Keratinocyte (primary cell): ENCODE measurements at regions not wholly inside any gene's neighbourhood (a gene's known extent, or its start where the extent isn't known, plus 50 kb on each side); places are given as distances from the start of the nearest gene placed in this dataset.

ENCODE experiments used
- DNase-seq: peaks from one replicate; pipeline ENCODE4 v3.0.0-alpha.2; 2011; ENCODE audit warnings: low read depth, missing footprints, low spot score
- FAIRE-seq: peaks from 2 replicates; lab custom pipeline; 2011; peaks lifted over from hg19 to GRCh38; lab: Jason Lieb, UNC
- H2AFZ ChIP-seq: 2 replicates; pipeline ENCODE4 v1.6.0; 2012; ENCODE audit warnings: low read length, control low read depth, inconsistent platforms; ENCODE audit not compliant: control insufficient read depth
- H3K27ac ChIP-seq: 2 replicates; pipeline ENCODE4 v1.5.1; 2011; ENCODE audit warnings: low read length; ENCODE audit not compliant: control insufficient read depth, insufficient read depth
- H3K27me3 ChIP-seq: 3 replicates; pipeline ENCODE4 v1.6.0; 2011; ENCODE audit warnings: low read length; ENCODE audit not compliant: control insufficient read depth, insufficient read depth; ENCODE audit errors: extremely low read depth
- H3K36me3 ChIP-seq, 2 experiments: 2 replicates in 1 of 2; 3 replicates in 1 of 2; pipeline ENCODE4 v1.5.1; 2011; ENCODE audit warnings: low read length in 2 of 2, mild to moderate bottlenecking in 1 of 2; ENCODE audit not compliant: control insufficient read depth in 2 of 2, insufficient read depth in 2 of 2; ENCODE audit errors: extremely low read depth in 1 of 2
- H3K4me1 ChIP-seq: 3 replicates; pipeline ENCODE4 v1.5.1; 2011; ENCODE audit warnings: low read length; ENCODE audit not compliant: control insufficient read depth, insufficient read depth; ENCODE audit errors: extremely low read depth
- H3K4me2 ChIP-seq: 3 replicates; pipeline ENCODE4 v1.6.0; 2011; ENCODE audit warnings: low read depth, low read length; ENCODE audit not compliant: control insufficient read depth, insufficient read depth; ENCODE audit errors: extremely low read depth
- H3K4me3 ChIP-seq, 3 experiments: fragments of 200-600 bp in 1 of 3; sonication (generic) in 1 of 3; 2 replicates in 2 of 3; 3 replicates in 1 of 3; pipeline ENCODE4 v1.5.1; 2011 to 2016; ENCODE audit warnings: low read length in 3 of 3, mild to moderate bottlenecking in 3 of 3, control low read depth in 2 of 3, inconsistent platforms in 1 of 3, low read depth in 1 of 3, mixed read lengths in 1 of 3, mixed run types in 1 of 3, moderate library complexity in 1 of 3; ENCODE audit not compliant: control insufficient read depth in 2 of 3, insufficient read depth in 2 of 3; ENCODE audit errors: extremely low read depth in 1 of 3
- H3K79me2 ChIP-seq: 2 replicates; pipeline ENCODE4 v1.6.0; 2012; ENCODE audit warnings: low read length; ENCODE audit not compliant: control insufficient read depth, insufficient read depth
- H3K9ac ChIP-seq: 3 replicates; pipeline ENCODE4 v1.6.0; 2011; ENCODE audit warnings: low read length; ENCODE audit not compliant: control insufficient read depth, insufficient read depth; ENCODE audit errors: extremely low read depth
- H3K9me1 ChIP-seq: 3 replicates; pipeline ENCODE4 v1.6.0; 2011; ENCODE audit warnings: low read length; ENCODE audit not compliant: control insufficient read depth, insufficient read depth; ENCODE audit errors: extremely low read depth
- H3K9me3 ChIP-seq: 2 replicates; pipeline ENCODE4 v1.5.1; 2012; ENCODE audit warnings: low read depth, low read length; ENCODE audit not compliant: control insufficient read depth
- H4K20me1 ChIP-seq: 3 replicates; pipeline ENCODE4 v1.6.0; 2011; ENCODE audit warnings: low read length; ENCODE audit not compliant: control insufficient read depth, insufficient read depth; ENCODE audit errors: extremely low read depth
- EZH2 ChIP-seq: IDR thresholded peaks from one replicate; pipeline ENCODE4 v1.6.1; 2012; ENCODE audit warnings: inconsistent platforms, mild to moderate bottlenecking, low read length, moderate library complexity
- dilution Hi-C: fragments of 300-500 bp; cut with MboI; formaldehyde crosslinking; loops from one replicate; pipeline ENCODE4 v1.7.0; 2020; ENCODE audit warnings: low sequenced_read_pairs; ENCODE audit not compliant: extremely low pct_ligation_motif_present
- TF ChIP-seq, protein P1 (sequence below), 3 experiments: IDR thresholded peaks in 1 of 3; conservative IDR thresholded peaks in 1 of 3; optimal IDR thresholded peaks in 1 of 3; 2 replicates in 2 of 3; 3 replicates in 1 of 3; pipeline versions ENCODE3 to v1.5.1; 2011; ENCODE audit warnings: low read length in 3 of 3, mild to moderate bottlenecking in 3 of 3, moderate library complexity in 2 of 3, control low read depth in 1 of 3, inconsistent platforms in 1 of 3; ENCODE audit not compliant: insufficient read depth in 2 of 3; ENCODE audit errors: extremely low read depth in 1 of 3

GRCh38 chr7:109836016-109836415 is 1254.9 kb upstream of the LRRN3 start:
- TF ChIP-seq, protein P1, sequence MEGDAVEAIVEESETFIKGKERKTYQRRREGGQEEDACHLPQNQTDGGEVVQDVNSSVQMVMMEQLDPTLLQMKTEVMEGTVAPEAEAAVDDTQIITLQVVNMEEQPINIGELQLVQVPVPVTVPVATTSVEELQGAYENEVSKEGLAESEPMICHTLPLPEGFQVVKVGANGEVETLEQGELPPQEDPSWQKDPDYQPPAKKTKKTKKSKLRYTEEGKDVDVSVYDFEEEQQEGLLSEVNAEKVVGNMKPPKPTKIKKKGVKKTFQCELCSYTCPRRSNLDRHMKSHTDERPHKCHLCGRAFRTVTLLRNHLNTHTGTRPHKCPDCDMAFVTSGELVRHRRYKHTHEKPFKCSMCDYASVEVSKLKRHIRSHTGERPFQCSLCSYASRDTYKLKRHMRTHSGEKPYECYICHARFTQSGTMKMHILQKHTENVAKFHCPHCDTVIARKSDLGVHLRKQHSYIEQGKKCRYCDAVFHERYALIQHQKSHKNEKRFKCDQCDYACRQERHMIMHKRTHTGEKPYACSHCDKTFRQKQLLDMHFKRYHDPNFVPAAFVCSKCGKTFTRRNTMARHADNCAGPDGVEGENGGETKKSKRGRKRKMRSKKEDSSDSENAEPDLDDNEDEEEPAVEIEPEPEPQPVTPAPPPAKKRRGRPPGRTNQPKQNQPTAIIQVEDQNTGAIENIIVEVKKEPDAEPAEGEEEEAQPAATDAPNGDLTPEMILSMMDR (optimal IDR thresholded peaks at IDR 0.05 in 1 of 3, IDR thresholded peaks at IDR 0.05 in 1 of 3, conservative IDR thresholded peaks at IDR 0.05 in 1 of 3; ENCODE audit: extremely low read depth in 1 of 3, insufficient read depth in 2 of 3, low read length in 3 of 3), result no peak
- Histone ChIP-seq H4K20me1 (no peaks in the 10 kb centered on the region), H3K4me2 (no peak overlapping the region), H3K4me3 (no peak overlapping the region), H3K27me3 (no peaks in the 10 kb centered on the region), H3K9me1 (no peaks in the 10 kb centered on the region), H3K27ac (no peak overlapping the region), H3K9me3 (no peaks in the 10 kb centered on the region), H3K36me3 (no peaks in the 10 kb centered on the region), H3K79me2 (no peaks in the 10 kb centered on the region), H2AFZ (no peak overlapping the region), H3K9ac (no peak overlapping the region), H3K4me1 (no peaks in the 10 kb centered on the region)
- dilution Hi-C loops, result no loop called here
- DNase-seq (no peak), FAIRE-seq (no peak)

DNA sequence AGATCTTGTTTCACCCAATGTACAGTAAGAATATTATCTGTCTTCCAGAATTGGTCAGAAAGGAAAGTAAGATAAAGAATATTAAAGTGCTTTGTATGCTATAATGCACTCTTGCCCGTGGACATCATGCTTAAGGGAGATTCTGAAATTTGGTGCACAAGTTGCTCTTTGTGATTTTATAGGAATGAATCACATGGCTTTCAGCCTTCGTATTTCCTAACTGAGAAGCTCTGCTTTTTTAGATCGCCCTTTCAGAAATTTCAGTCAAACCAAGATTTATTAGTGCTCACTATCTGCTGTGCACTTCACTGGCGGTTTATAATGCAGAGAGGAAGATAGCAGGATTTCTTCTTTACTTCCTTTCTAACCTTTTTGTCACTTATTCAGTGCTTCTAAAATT is 1248.5 kb upstream of the LRRN3 start:
- Histone ChIP-seq H3K27me3 (no peaks in the 10 kb centered on the region), H3K4me2 (no peak overlapping the region), H3K9me1 (no peaks in the 10 kb centered on the region), H3K79me2 (no peaks in the 10 kb centered on the region), H2AFZ (no peak overlapping the region), H3K27ac (no peak overlapping the region), H3K9ac (no peak overlapping the region), H3K36me3 (no peaks in the 10 kb centered on the region), H3K9me3 (no peaks in the 10 kb centered on the region), H4K20me1 (no peaks in the 10 kb centered on the region), H3K4me1 (no peaks in the 10 kb centered on the region), H3K4me3 (no peak overlapping the region)
- FAIRE-seq (no peak), DNase-seq (no peak)
- dilution Hi-C loops, result no loop called here
- no peak for TF ChIP-seq EZH2
- TF ChIP-seq, protein P1 (optimal IDR thresholded peaks at IDR 0.05 in 1 of 3, IDR thresholded peaks at IDR 0.05 in 1 of 3, conservative IDR thresholded peaks at IDR 0.05 in 1 of 3; ENCODE audit: extremely low read depth in 1 of 3, insufficient read depth in 2 of 3, low read length in 3 of 3), result no peak
